ENCODE measurements at regions not wholly inside any gene's neighbourhood (a gene's known extent, or its start where the extent isn't known, plus 50 kb on each side); places are given as distances from the start of the nearest gene placed in this dataset.
"Not testable (repeated sequence)": the region's sequence is repeated elsewhere in the genome, so short reads cannot be mapped to it uniquely, and the experiment has no call there.

DNA sequence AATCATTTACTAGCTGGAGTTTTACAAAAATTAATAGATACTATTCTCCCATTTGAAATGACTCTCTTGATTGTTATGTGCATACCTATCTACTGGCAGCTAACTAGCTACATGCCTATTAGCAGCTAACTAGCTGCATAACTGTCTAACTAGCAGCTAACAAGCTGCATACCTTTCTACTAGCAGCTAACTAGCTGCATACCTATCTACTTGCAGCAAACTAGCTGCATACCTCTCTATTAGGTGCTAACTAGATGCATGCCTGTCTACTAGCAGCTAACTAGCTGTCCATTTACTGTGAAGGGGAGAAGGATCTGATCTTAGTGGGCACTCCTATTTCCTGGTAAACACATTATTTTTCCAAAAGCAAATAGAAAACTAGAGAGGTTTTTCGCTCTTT, 439.4 kb upstream of the PFKP start:
- no peak for DNase-seq (ENCODE audit: low read depth)

DNA sequence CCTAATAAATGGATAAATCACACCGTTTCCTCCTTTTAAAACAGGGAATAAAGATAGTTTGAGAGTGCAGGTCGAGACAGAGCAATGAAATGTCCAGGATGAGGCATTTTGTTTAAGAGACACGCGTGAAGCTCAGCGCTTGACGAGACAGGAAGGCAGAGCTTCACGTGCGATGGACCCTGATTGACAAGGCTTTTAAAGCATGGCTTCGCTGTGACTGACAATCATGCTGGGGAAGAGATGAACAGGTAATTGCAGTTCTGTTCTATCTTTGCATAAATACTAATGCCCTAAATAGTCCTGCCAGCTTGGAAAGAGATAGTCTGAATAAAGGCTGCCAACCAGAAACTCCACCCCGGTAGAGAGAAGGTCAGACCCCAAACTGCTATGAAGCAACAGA, 442.3 kb upstream of the PFKP start:
- DNase-seq (ENCODE audit: low read depth), result no peak

DNA sequence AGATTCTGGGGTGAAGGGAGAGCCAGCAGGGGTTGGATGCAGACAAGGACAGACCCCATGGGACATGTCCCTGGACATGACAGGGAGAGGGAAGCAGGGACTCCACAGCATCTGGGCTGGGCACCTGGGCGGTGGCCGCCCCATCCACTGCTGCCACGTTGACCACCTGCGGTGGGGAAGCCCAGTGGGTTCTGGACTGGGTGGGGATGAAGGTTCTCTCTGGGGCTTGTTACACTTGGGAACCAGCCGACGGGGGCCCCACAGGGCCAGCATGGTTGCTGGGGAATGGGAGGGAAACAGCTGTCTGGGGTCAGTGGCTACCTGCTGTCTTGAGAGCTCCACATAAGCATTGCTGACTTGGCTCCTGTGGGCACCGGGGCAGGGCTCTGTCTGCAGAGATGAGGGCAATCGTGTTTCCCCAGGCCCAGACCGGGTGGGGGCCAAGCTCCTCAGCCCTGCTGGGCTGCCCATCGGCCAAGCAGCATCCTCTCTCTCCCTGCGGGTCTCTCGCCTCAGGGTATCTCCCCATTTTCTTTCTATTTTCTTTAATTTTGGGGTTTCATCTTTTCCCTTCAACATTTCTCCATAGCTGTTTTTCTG, 443.6 kb upstream of the PFKP start:
- DNase-seq (ENCODE audit: low read depth), result no peak

DNA sequence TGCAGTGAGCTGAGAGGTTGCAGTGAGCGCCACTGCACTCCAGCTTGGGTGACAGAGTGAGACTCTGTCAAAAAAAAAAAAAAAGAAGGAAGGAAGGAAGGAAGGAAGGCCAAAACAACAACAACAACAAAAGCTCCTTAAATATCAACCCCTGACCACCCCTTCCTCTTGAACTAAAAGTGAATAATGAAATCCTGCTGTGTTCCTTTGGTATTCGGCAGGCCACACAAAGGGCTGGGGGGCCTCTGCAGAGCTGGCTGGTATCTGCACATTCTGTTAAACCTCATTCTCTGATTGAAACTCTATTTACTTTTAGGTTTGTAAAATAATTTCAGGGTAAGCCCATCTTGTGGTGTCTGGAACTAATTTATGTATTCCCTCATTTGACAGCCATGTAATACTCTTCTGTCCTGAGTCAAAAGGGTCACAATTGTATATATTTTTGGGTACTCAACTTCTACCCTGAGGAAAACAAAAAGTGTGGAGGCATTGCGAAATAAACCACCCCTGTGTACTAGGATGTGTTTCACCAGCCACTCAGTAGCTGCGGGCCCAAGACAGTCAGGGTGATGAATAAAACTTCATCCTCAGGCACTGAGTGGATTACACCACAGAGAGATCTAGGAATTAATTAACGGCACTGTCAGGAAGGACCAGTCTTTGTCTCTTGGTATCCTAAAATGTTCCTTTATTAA, 446.4 kb upstream of the PFKP start:
- no peak for DNase-seq (ENCODE audit: low read depth)

DNA sequence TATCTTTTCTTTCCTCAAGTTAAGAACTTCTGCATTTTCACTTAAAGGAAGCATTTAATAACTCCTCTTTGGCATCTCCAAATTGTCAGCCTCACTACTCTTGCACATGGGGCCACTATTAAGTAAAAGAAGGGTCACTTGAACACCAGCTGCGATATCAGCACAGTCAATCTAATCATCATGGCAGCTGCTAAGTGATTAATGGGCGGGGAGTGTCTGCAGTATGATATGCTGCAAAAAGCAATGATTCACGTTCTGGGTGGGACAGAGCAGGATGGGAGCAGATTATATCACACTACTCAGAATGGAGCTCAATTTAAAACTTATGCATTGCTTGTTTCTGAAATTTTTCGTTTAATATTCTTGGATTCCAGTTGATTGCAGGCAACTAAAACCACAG, 447.4 kb upstream of the PFKP start:
- no peak for DNase-seq (ENCODE audit: low read depth)

DNA sequence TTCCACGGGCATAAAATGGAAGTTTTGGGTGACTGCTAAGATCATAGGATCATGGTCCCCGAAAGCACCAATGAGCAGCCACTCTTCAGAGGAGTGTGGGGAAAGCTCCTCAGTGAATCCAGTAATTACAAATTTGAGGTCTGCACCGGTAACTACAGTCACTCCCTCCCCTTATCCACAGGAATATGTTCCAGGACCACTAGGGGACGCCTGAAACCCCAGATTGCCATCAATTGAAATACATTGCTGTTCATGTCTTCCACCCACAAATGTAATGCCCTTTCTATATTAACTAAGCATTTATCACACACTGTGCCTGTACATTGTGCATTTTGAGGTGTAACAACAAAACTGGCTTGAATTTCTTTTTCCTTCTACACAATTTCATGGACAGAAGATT, 447.9 kb upstream of the PFKP start:
- no peak for DNase-seq (ENCODE audit: low read depth)

DNA sequence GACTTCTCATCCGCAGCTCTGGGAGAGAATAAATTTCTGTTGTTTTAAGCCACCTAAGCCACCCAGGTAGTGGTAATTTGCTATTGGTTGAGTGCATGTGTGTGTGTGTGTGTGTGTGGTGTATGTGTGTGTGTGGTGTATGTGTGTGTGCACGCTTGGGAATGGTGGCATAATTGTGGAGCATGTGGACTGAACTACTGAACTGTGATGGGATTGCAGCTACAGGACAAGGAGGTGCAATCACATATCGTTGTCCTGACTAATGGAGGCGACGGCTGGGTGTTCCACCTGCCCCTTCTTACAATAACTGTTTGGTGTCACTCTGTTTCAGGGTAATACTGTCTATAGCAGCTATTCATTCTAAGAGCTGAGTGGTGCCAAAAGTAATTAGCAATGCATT, 448.7 kb upstream of the PFKP start:
- DNase-seq (ENCODE audit: low read depth), result no peak

DNA sequence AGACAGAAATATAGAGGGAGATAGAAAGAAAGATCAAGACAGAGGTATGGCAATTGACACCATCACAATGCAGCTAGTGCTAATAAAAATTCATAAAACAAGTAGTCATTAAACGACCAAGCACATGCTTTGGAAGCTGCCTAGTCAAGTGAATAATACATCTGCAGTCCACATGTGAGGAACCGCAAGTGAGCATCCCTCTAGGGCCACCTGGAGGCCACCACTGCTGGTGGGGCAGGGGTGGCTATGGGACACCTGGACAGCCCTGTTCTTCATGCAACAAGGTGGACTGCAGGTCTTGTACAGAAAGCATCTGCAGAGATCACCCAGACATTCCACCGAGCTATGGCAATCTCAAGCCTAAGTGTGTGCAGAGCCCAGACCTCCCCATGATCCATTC, 451.1 kb upstream of the PFKP start:
- no peak for DNase-seq (ENCODE audit: low read depth)

DNA sequence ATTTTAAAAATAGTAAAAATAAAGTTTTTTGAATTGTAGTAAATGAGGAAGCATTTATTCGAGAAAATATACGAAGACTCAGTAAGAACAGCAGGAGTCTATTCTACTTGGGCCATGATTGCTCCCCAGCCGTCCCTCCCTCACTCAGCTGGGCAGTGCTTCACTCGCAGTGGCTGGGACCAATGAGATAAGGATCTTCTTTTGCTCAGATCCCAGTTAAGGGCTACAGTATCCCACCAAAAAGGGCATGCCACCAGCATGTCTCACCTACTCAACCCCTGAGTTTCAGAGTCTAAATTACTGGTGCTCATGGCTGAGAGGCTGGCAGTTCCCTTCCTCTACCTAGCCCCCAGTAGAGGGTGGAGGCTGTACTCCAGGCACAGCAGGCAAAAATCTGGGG, 455.7 kb upstream of the PFKP start:
- no peak for DNase-seq (ENCODE audit: low read depth)

DNA sequence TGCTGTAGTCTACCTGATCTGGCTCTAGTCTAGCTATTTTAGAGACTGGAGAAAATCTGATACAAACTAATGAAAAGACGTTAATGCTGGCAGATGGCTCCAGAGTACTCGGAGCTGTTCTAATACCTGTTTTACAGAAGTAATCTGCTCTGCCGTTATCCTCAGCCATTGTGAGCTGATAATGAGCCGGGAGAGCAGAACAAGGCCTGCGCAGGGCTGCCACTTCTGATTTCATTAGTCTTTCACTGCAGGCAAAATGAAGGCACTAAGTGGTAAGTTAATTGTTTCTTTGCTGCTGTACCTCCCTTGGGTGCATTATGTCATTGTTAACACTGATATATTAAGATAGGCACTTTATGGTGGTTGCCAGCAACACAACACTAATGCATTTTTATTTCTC, 456.4 kb upstream of the PFKP start:
- no peak for DNase-seq (ENCODE audit: low read depth)

DNA sequence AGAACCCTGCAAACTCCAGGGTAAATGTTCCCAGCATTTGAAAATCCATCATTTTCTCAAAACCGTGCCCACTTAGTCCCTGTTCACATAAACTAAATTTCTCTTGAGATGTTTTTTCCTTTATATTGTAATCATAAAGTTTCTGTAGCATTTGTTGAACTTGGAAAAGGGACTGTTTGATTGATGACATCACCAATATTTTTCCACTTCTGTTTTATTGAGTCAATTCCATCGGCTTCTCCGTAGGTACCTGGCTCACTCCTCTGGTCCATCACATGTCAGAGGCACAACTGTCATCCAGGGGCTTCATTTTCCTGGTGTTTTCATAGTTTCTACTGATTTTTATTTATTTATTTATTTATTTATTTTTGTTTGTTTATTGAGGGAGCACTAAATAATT, 462.5 kb upstream of the PFKP start:
- DNase-seq (ENCODE audit: low read depth), result no peak

DNA sequence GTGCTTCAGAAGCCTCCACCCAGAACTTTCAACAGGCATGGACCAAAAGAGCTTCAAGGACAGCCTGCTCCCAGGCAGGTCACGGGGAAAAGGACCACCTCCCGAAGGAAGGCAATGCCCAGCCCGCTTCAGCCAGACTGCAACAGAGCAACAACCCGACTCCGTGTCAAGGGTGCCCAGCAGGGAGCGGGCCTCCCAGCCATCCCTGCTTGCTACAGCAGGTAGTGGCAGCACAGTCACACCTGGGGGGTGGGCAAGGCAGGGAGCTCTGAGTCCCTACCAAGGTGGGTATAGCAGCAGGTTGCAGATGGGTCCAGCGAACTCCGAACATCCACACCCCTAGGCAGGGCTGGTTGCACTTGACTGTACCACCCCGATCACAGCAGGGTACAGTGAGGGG, 467.8 kb upstream of the PFKP start:
- no peak for DNase-seq (ENCODE audit: low read depth)

DNA sequence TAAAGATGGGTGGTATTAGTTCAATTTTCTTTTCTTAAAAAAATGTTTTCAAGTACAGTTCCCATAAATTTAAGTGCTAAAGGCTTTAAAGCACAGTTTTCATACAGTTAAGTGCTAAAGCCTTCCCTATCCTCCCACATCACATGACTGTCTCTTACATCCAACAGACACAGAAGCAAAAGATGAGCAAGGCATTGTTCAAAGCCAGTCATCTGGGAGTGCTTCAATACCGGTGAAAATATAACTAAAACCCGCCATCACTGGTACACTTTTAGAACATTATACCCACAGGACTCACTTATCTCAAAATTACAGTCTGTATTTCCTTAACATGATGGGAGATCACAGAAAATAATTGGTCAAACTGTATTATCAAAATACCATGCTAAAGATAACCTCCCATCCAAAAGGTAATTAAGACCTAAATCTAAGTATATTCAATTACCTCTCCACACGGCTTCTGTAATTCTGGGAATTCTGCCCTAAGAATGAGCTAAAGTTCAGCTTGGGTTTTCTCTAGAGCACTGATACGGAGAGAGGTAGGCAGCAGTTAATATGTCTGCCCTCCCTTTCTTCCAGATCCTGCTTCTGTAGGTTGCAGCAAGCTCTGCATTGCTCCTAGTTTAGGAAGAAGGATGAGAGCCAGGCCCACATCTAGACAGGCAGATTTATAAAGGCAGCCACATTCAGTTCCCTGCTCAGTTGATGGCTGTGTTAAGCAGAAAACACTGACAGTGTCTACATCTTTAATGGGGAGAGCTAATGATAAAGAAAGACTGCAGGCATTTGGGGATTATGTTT, 474.8 kb upstream of the PFKP start:
- no peak for DNase-seq (ENCODE audit: low read depth)

DNA sequence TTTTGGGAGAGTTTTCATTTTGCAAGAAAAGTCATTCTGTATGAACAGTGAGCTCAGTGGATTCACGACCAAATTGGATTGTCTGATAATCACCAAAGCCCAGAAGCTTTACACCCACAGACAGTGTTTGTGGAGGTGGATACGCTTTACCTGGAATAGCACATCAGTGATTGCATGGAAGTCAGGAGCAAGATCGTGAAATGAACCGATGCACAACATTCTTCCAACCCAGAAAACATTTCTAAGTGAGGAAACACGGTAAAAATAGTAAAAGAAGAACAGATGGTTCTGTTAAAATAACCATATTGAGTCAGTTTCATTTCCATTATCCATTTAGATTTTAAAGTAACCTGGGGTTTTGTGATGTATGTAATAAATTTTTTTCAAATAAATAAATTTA, 478.2 kb upstream of the PFKP start:
- no peak for DNase-seq (ENCODE audit: low read depth)

DNA sequence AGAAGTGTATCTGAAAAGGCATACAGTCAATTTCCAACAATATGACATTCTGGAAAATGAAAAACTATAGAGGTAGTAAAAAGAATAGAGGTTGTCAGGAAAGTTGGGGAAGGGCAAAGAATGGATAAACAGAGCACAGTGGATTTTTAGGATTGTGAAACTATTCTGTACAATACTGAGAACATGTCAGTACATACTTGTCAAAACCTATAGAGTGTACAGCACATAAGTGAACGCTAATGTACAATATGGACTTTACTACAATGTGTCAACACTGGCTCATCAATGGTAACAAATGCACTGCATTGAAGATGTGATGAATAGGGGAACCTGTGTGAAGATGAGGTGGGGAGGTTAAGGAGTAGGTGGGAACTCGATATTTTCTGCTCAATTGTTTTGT, 483.0 kb upstream of the PFKP start:
- no peak for DNase-seq (ENCODE audit: low read depth)

DNA sequence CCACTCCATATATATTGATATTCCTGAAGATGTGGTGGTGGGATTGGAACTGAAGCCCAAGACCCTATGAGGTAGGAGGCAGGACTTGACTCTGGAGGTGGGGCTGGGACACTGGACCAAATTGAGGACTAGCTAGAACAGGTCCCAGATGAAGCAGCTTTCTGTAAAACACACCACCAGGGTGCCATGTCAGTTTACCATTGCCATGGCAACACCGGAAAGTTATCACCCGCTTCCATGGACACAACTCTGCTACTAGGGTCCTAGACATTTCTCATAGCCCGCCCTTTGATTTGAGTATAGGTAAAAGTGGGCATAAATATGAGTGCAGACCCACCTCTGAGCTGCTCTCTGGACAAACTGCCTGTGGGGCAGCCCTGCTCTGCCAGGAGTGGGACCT, 490.5 kb upstream of the PFKP start:
- no peak for DNase-seq (ENCODE audit: low read depth)

DNA sequence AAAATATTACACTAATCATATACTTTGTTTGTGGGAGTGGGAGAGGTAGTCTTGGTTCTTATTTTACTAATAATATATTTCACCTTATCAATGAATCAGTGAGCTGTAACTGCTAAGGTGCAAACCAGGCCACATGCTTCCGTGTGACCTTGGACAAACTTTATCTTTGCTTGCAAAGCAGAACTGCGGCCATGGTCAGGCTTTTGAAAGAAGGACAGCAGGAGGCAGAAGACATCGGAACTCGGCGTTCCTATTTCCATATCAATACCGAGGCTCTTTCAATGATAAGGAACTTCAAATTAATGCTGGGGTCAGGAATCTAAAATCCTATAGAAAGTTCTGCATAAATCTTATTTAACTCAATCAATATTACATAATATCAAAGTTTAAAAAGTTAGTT, 491.9 kb upstream of the PFKP start:
- no peak for DNase-seq (ENCODE audit: low read depth)

DNA sequence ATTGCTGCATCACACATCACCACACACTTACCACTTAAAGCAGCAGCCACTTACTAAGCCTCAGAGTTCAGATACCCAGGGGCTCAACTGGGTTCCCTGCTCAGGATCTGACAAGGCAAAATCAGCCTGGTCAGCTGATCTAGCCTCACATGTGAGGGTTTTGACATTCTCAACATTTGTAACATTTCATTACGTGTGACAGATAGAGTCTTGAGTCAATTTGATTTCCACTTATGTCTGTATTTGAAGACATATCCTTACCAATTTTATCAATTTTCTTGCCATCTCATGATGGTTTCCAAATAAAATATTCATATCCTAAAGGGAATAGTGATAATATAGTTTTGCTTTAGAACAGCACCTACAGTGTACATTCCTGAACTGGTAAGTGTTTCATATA, 494.7 kb upstream of the PFKP start:
- DNase-seq (ENCODE audit: low read depth), result no peak

DNA sequence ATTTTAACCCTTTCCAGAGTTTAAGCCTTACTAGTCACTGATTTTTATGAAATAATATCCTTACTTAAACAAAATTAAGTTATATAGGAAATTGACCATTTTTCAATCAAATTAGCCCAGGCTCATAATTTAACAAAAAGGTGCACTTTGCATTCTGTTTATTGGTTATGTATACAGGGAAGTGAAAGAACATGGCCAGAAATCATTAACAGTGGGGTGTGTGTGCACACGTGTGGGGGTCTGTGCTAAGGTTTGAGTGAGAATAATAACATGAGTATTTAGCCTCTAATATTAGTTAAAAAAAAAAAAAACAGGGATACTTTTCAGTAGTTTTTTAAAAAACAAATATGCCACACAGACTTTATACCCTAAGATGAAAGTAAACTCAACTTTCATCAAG, 510.5 kb upstream of the PFKP start:
- no peak for DNase-seq (ENCODE audit: low read depth)

DNA sequence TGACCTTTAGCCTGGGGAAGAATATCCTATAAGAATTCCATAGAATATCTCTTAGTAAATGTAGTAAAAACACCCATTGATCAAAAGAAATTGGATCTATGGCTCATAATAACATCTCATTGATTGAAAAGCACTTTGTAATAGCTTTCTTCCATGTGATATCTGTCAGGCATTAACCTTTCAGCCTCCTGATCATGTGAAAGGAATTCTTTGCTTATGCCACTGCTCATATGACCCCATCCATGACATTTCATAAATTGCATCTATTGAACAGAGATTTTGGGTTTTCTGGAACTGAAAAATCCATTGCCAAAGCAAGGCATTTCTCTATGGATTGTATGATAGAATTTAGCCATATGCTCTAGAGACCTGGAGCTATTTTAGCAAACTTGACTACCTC, 519.3 kb upstream of the PFKP start:
- DNase-seq (ENCODE audit: low read depth), result no peak

DNA sequence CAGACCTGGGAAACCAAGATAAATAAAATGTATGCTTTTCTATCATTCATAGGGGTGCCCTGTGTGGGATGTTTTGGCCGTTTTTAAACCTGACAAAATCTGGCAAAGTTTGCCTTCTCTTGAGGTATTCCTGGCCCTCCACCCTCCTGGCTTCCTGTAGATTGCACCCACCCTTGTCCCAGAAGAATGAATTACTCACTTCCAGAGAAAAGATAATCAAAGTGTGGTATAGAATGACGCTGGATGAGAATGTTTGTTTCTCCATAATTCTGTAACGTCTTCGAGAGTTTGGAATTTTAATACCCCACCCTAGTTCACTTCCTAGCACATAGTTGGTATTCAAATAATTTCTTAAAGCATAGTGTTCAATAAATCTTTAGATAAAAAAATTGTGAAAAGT, 519.7 kb upstream of the PFKP start:
- DNase-seq (ENCODE audit: low read depth), result no peak

DNA sequence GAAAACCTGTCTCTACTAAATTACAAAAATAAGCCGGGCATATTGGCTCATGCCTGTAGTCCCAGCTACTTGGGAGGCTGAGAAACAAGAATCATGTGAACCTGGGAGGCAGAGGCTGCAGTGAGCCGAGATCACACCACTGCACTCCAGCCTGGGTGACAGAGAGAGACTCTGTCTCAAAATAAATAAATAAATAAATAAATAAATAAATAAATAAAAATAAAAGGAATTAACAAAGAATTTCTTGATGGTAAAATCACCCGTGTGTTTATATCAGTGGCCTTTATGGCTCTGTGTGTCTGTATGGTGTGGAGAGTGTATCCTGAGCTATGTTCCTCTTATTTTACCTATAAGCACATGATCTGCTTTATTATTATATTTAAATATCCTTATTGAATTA, 520.5 kb upstream of the PFKP start:
- DNase-seq (ENCODE audit: low read depth), result not testable (repeated sequence)

DNA sequence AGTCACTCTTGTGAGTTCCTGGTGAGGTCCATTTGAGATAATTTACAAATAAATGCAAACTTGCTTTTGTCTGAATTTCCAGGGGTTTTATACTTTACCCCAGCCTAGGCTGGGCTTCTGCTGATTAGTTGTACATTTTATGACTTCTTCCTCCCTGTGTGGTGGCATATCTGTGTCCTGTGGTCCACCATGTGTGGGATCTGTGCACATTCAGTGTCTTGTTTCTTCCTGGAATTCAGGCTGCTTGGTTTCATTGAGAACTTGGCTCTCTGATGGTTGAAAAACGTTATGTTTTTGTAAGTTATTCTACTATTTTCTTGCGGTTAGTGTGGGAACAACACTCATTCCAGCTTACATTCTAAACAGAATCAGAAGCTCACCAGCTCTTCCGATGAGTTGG, 523.4 kb upstream of the PFKP start:
- DNase-seq (ENCODE audit: low read depth), result no peak
